ENCODE measurements at regions not wholly inside any gene's neighbourhood (a gene's known extent, or its start where the extent isn't known, plus 50 kb on each side); places are given as distances from the start of the nearest gene placed in this dataset.
"Not testable (repeated sequence)": the region's sequence is repeated elsewhere in the genome, so short reads cannot be mapped to it uniquely, and the experiment has no call there.

- DNase-seq (ENCODE audit: low spot score) = no peak
These were observed 80.8 kb upstream of the SLC8A3 start for GRCh38 chr14:70269582-70269981.

GRCh38 chr14:70268760-70269159 is 80.0 kb upstream of the SLC8A3 start:
- DNase-seq (ENCODE audit: low spot score) = no peak

GRCh38 chr14:70266157-70266556 is 77.4 kb upstream of the SLC8A3 start:
- no peak for DNase-seq (ENCODE audit: low spot score)

GRCh38 chr14:70265422-70265821 is 76.7 kb upstream of the SLC8A3 start:
- no peak for DNase-seq (ENCODE audit: low spot score)

- DNase-seq (ENCODE audit: low spot score) = no peak
These were observed 70.7 kb upstream of the SLC8A3 start for GRCh38 chr14:70259420-70259819.

GRCh38 chr14:70257526-70257925 is 68.8 kb upstream of the SLC8A3 start:
- no peak for DNase-seq (ENCODE audit: low spot score)

- DNase-seq (ENCODE audit: low spot score) = no peak
These were observed 67.8 kb upstream of the SLC8A3 start for GRCh38 chr14:70256601-70257000.

- DNase-seq (ENCODE audit: low spot score) = not testable (repeated sequence)
These were observed 66.6 kb upstream of the SLC8A3 start for GRCh38 chr14:70255071-70256057.

- peak; percentile 69 for DNase-seq (ENCODE audit: low spot score)
These were observed 65.8 kb upstream of the SLC8A3 start for GRCh38 chr14:70254476-70254961.

- DNase-seq (ENCODE audit: low spot score) = not testable (repeated sequence)
These were observed 64.8 kb upstream of the SLC8A3 start for GRCh38 chr14:70253547-70253946.

GRCh38 chr14:70245026-70245425 is 56.3 kb upstream of the SLC8A3 start:
- no peak for DNase-seq (ENCODE audit: low spot score)

GRCh38 chr14:70239802-70240201 is 51.1 kb upstream of the SLC8A3 start:
- no peak for DNase-seq (ENCODE audit: low spot score)

GRCh38 chr14:70238635-70239034 is 49.9 kb upstream of the SLC8A3 start:
- not testable (repeated sequence) for DNase-seq (ENCODE audit: low spot score)
